ENCODE measurements at regions not wholly inside any gene's neighbourhood (a gene's known extent, or its start where the extent isn't known, plus 50 kb on each side); places are given as distances from the start of the nearest gene placed in this dataset.

GRCh38 chr20:19104186-19104585 lies 108.3 kb upstream of the SLC24A3 start:
- H3K79me2 ChIP-seq (ENCODE audit: control insufficient read depth in 1 of 2, insufficient read depth in 2 of 2, low read length in 2 of 2) = no peaks in the 10 kb centered on the region
- H3K4me1 ChIP-seq (replicated peaks in 1 of 4; ENCODE audit: control insufficient read depth in 3 of 4, insufficient read depth in 4 of 4, low read length in 3 of 4) = no peaks in the 10 kb centered on the region
- DNase-seq (ENCODE audit: low read depth in 1 of 2, low spot score in 2 of 2) (no peak), FAIRE-seq (no peak)
- POLR2A ChIA-PET (ENCODE audit: partially characterized antibody) = no interaction called here
- no peak overlapping the region for H3K4me2 ChIP-seq (ENCODE audit: insufficient read depth in 1 of 2, low read depth in 2 of 2, low read length in 2 of 2)
- H2BK12ac ChIP-seq (ENCODE audit: low read depth, low read length) = no peak overlapping the region
- H2AFZ ChIP-seq (ENCODE audit: low read length) = no peak overlapping the region
- no peaks in the 10 kb centered on the region for H4K20me1 ChIP-seq (replicated peaks in 1 of 2; ENCODE audit: control insufficient read depth in 1 of 2, insufficient read depth in 2 of 2, low read length in 2 of 2)
- no peak overlapping the region for H3K4ac ChIP-seq (replicated peaks; ENCODE audit: insufficient read length, low read depth, low read length)
- no peak overlapping the region for H2BK20ac ChIP-seq (ENCODE audit: low read length)
- no peak overlapping the region for H3K23ac ChIP-seq (ENCODE audit: insufficient read length)
- no peak overlapping the region for H3K9ac ChIP-seq (replicated peaks in 1 of 4; ENCODE audit: extremely low read depth in 1 of 4, low read depth in 3 of 4, low read length in 3 of 4)
- H3K9me3 ChIP-seq (ENCODE audit: insufficient read depth in 2 of 2, low read depth in 1 of 2, low read length in 1 of 2) = peaks cover 7 to 11% of the 10 kb centered on the region in 2 experiments; a peak in 3 of 4 replicates
- H3K36me3 ChIP-seq (ENCODE audit: control insufficient read depth in 2 of 4, insufficient read depth in 4 of 4, low read length in 3 of 4) = no peaks in the 10 kb centered on the region
- H3K27me3 ChIP-seq (replicated peaks in 1 of 4; ENCODE audit: control insufficient read depth in 3 of 4, extremely low read depth in 1 of 4, insufficient read depth in 3 of 4, low read length in 3 of 4) = no peaks in the 10 kb centered on the region
- H2BK120ac ChIP-seq (replicated peaks; ENCODE audit: low read depth, low read length) = no peak overlapping the region
- H4K8ac ChIP-seq (ENCODE audit: extremely low read depth, insufficient read depth, low read length) = no peak overlapping the region
- no peaks in the 10 kb centered on the region for H3K23me2 ChIP-seq (ENCODE audit: low read depth, low read length)
- H3K14ac ChIP-seq (ENCODE audit: insufficient read length) = no peak overlapping the region
- no peak overlapping the region for H3K4me3 ChIP-seq (ENCODE audit: extremely low read depth in 1 of 4, insufficient read depth in 2 of 4, low read depth in 3 of 4, low read length in 4 of 4)
- H4K5ac ChIP-seq (ENCODE audit: insufficient read length, low read depth, low read length) = no peak overlapping the region
- no peak overlapping the region for H3K27ac ChIP-seq (ENCODE audit: low read depth, low read length)
- CTCF ChIA-PET (ENCODE audit: partially characterized antibody) = interaction anchor here (1.1 to 1.2 kb wide), 5 partner anchors 26 to 401 kb away, joined by 3 to 4 read pairs (median 3); no protein-coding TSS in a partner anchor
- H3K18ac ChIP-seq (ENCODE audit: extremely low read depth, low read length) = no peak overlapping the region
- H4K91ac ChIP-seq (replicated peaks; ENCODE audit: insufficient read length, low read length) = no peak overlapping the region
- no peak overlapping the region for H2BK15ac ChIP-seq (ENCODE audit: low read length)
- WGBS, 2 experiments (ENCODE audit: extremely low coverage in 1 of 2, insufficient coverage in 1 of 2, insufficient read length in 1 of 2, insufficient replicate concordance in 2 of 2, low coverage in 1 of 2, low lambda C conversion rate in 2 of 2, missing lambda C conversion rate in 1 of 2) = 91% methylated on average over 4 of the region's 4 CpGs; no CpG with 5 or more reads in 1 of the 2 experiments
- no peak overlapping the region for H3K56ac ChIP-seq (replicated peaks; ENCODE audit: insufficient read length, low read depth, low read length)
- H3K79me1 ChIP-seq (ENCODE audit: low read depth, low read length) = no peaks in the 10 kb centered on the region
- no peak overlapping the region for H2AK5ac ChIP-seq (ENCODE audit: low read depth, low read length)
- no peak overlapping the region for H2BK5ac ChIP-seq (ENCODE audit: low read depth, low read length)
- TF ChIP-seq EZH2 (IDR thresholded peaks at IDR 0.05; ENCODE audit: low read depth, low read length, severe bottlenecking) (no peak), PHF8 (conservative IDR thresholded peaks at IDR 0.05; ENCODE audit: low read depth, low read length) (no peak), BCL11A (IDR thresholded peaks at IDR 0.05; ENCODE audit: low read depth in 2 of 2, low read length in 2 of 2) (no peak), TAF7 (optimal IDR thresholded peaks at IDR 0.05; ENCODE audit: borderline replicate concordance, low read depth, low read length) (no peak), ATF3 (IDR thresholded peaks at IDR 0.05; ENCODE audit: insufficient read depth, low read depth, low read length) (no peak), CHD2 (IDR thresholded peaks at IDR 0.05; ENCODE audit: low read length) (no peak), KDM5A (IDR thresholded peaks at IDR 0.05; ENCODE audit: low read length) (no peak), MAFK (IDR thresholded peaks at IDR 0.05; ENCODE audit: low read depth, low read length) (no peak), EGR1 (IDR thresholded peaks at IDR 0.05; ENCODE audit: borderline replicate concordance, low read depth, low read length) (no peak), GABPA (IDR thresholded peaks at IDR 0.05; ENCODE audit: borderline replicate concordance, insufficient read depth, low read length) (no peak), EP300 (IDR thresholded peaks at IDR 0.05; ENCODE audit: borderline replicate concordance in 1 of 2, low read depth in 2 of 2, low read length in 2 of 2) (no peak), TAF1 (IDR thresholded peaks at IDR 0.05; ENCODE audit: low read depth, low read length) (no peak), SIRT6 (IDR thresholded peaks at IDR 0.05; ENCODE audit: low read length) (no peak), FOSL1 (IDR thresholded peaks at IDR 0.05; ENCODE audit: insufficient read depth, low read depth, low read length) (no peak), CREB1 (IDR thresholded peaks at IDR 0.05) (no peak)

Measured in H1 (cell line).